ENCODE measurements at regions not wholly inside any gene's neighbourhood (a gene's known extent, or its start where the extent isn't known, plus 50 kb on each side); places are given as distances from the start of the nearest gene placed in this dataset.

DNA sequence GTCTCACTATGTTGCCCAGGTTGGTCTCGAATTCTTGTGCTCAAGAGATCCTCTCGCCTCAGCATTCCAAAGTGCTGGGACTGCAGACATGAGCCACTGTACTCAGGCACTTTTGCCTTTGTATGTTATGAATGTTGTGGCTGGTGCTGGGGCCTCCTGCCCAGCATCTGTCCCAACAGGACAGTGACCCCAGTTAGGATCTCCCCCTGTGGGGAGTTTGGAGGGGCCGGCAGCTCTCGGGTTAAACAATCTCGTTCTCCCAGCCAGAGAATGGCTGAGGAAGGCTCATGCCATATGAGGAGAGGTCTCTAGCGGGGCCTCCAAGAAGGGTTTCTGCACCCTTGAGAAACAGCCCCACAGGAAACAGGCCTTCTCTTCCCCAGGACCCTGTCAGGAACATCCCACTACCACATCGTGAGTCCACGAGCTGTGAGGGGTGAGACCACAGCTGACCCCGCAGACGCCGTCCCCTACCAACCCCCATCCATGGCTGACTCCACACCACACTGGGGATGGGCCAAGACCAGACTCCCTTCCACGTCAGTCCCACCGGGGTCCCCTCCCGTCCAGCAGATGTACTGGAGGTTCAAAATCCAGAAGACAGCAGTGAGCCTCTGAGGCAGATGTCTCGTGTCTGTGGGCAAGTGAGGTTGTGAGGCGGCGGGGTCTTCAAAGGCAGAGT is 54.1 kb downstream of the SHANK2 start:
- H4K8ac ChIP-seq (ENCODE audit: extremely low read depth, insufficient read depth, low read length) = no peak overlapping the region
- TF ChIP-seq NANOG (IDR thresholded peaks at IDR 0.05; ENCODE audit: insufficient read depth, low read depth, low read length, poor library complexity, severe bottlenecking) = no peak
- TF ChIP-seq TCF12 (IDR thresholded peaks at IDR 0.05; ENCODE audit: low read depth, low read length) = no peak
- no peak for TF ChIP-seq HDAC2 (IDR thresholded peaks at IDR 0.05; ENCODE audit: borderline replicate concordance in 1 of 2, low read depth in 2 of 2, low read length in 2 of 2)
- TF ChIP-seq TAF7 (optimal IDR thresholded peaks at IDR 0.05; ENCODE audit: borderline replicate concordance, low read depth, low read length) = no peak
- TF ChIP-seq PHF8 (conservative IDR thresholded peaks at IDR 0.05; ENCODE audit: low read depth, low read length) = no peak
- TF ChIP-seq RBBP5 (IDR thresholded peaks at IDR 0.05; ENCODE audit: borderline replicate concordance, low read depth, low read length) = no peak
- TF ChIP-seq ASH2L (IDR thresholded peaks at IDR 0.05; ENCODE audit: low read length) = no peak
- TF ChIP-seq GTF2F1 (IDR thresholded peaks at IDR 0.05; ENCODE audit: borderline replicate concordance, low read depth, low read length) = no peak
- TF ChIP-seq KDM5A (IDR thresholded peaks at IDR 0.05; ENCODE audit: low read length) = no peak

More for the DNA sequence above, 54.1 kb downstream of the SHANK2 start:
- Histone ChIP-seq H3K27me3 (replicated peaks in 1 of 4; ENCODE audit: control insufficient read depth in 3 of 4, extremely low read depth in 1 of 4, insufficient read depth in 3 of 4, low read length in 3 of 4) (no peaks in the 10 kb centered on the region), H3K9me3 (ENCODE audit: insufficient read depth in 2 of 2, low read depth in 1 of 2, low read length in 1 of 2) (no peaks in the 10 kb centered on the region), H3K23me2 (ENCODE audit: low read depth, low read length) (no peaks in the 10 kb centered on the region), H3K18ac (ENCODE audit: extremely low read depth, low read length) (no peak overlapping the region), H3K79me2 (ENCODE audit: control insufficient read depth in 1 of 2, insufficient read depth in 2 of 2, low read length in 2 of 2) (peaks cover 0 to 59% of the 10 kb centered on the region in 2 experiments; a peak in 2 of 4 replicates), H2BK120ac (replicated peaks; ENCODE audit: low read depth, low read length) (no peak overlapping the region), H4K20me1 (replicated peaks in 1 of 2; ENCODE audit: control insufficient read depth in 1 of 2, insufficient read depth in 2 of 2, low read length in 2 of 2) (peaks cover 16% of the 10 kb centered on the region in 2 experiments), H2AK5ac (ENCODE audit: low read depth, low read length) (no peak overlapping the region), H2BK15ac (ENCODE audit: low read length) (no peak overlapping the region), H3K4ac (replicated peaks; ENCODE audit: insufficient read length, low read depth, low read length) (no peak overlapping the region), H3K36me3 (ENCODE audit: control insufficient read depth in 2 of 4, insufficient read depth in 4 of 4, low read length in 3 of 4) (peaks cover 0 to 2% (median 0%) of the 10 kb centered on the region in 4 experiments; a peak in 3 of 8 replicates), H3K9ac (replicated peaks in 1 of 4; ENCODE audit: extremely low read depth in 1 of 4, low read depth in 3 of 4, low read length in 3 of 4) (no peak overlapping the region), H3K14ac (ENCODE audit: insufficient read length) (no peak overlapping the region), H4K5ac (ENCODE audit: insufficient read length, low read depth, low read length) (no peak overlapping the region), H3K4me2 (ENCODE audit: insufficient read depth in 1 of 2, low read depth in 2 of 2, low read length in 2 of 2) (no peak overlapping the region), H4K91ac (replicated peaks; ENCODE audit: insufficient read length, low read length) (no peak overlapping the region), H2BK20ac (ENCODE audit: low read length) (no peak overlapping the region), H2AFZ (ENCODE audit: low read length) (no peak overlapping the region), H2BK5ac (ENCODE audit: low read depth, low read length) (no peak overlapping the region), H3K4me1 (replicated peaks in 1 of 4; ENCODE audit: control insufficient read depth in 3 of 4, insufficient read depth in 4 of 4, low read length in 3 of 4) (no peaks in the 10 kb centered on the region; a peak in 3 of 7 replicates), H3K56ac (replicated peaks; ENCODE audit: insufficient read length, low read depth, low read length) (no peak overlapping the region), H2BK12ac (ENCODE audit: low read depth, low read length) (no peak overlapping the region), H3K79me1 (ENCODE audit: low read depth, low read length) (peaks cover 19% of the 10 kb centered on the region), H3K27ac (ENCODE audit: low read depth, low read length) (no peak overlapping the region), H3K23ac (ENCODE audit: insufficient read length) (no peak overlapping the region), H3K4me3 (ENCODE audit: extremely low read depth in 1 of 4, insufficient read depth in 2 of 4, low read depth in 3 of 4, low read length in 4 of 4) (no peak overlapping the region)
- FAIRE-seq = no peak
- ChIA-PET CTCF (ENCODE audit: partially characterized antibody) (interaction anchor here (1.3 to 2.2 kb wide), 4 partner anchors 15 to 78 kb away, joined by 3 to 6 read pairs (median 3); no protein-coding TSS in a partner anchor), POLR2A (ENCODE audit: partially characterized antibody) (interaction anchor here (1.2 kb wide), 1 partner anchor 51 kb away, joined by 3 read pairs; no protein-coding TSS in a partner anchor)
- 86% methylated on average over 17 of the region's 17 CpGs; no CpG with 5 or more reads in 1 of the 2 experiments for WGBS, 2 experiments (ENCODE audit: extremely low coverage in 1 of 2, insufficient coverage in 1 of 2, insufficient read length in 1 of 2, insufficient replicate concordance in 2 of 2, low coverage in 1 of 2, low lambda C conversion rate in 2 of 2, missing lambda C conversion rate in 1 of 2)
- DNase-seq (ENCODE audit: low read depth in 1 of 2, low spot score in 2 of 2) = no peak

Data from H1 (cell line).